HG03039 (cell line): ENCODE measurements at regions not wholly inside any gene's neighbourhood (a gene's known extent, or its start where the extent isn't known, plus 50 kb on each side); places are given as distances from the start of the nearest gene placed in this dataset.

Experiments used
- ATAC-seq: cut with Tn5 transposase; IDR thresholded peaks from one replicate; pipeline ENCODE4 v1.9.1; 2021; ENCODE audit warnings: mild to moderate bottlenecking, moderate library complexity; ENCODE audit not compliant: unreplicated experiment

DNA sequence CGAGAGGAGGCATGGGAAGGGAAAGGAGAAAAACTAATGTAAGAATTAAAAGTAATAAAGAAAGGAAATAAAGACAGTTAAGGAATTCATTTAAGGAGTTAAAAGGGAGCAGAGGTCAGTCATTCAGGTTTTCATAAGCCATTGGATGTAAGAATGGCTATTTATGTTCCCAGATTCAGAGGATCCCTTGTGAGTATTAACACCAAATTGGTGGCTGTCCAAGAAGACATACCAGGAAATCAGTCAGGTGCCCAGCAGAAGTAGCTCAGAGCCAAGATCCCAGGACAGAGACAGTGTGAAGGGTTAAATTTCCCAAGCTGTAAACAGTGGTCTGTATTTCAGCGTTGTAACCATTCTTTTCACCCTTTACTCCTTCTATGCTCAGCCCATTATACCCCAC is 550.4 kb downstream of the BCL11A start:
- ATAC-seq, result no peak

- ATAC-seq, result no peak
These were observed 551.1 kb downstream of the BCL11A start for GRCh38 chr2:60002183-60002867.

- ATAC-seq, result no peak
These were observed 552.8 kb downstream of the BCL11A start for GRCh38 chr2:60000686-60001085.

GRCh38 chr2:59998324-59998723 is 555.1 kb downstream of the BCL11A start:
- no peak for ATAC-seq

DNA sequence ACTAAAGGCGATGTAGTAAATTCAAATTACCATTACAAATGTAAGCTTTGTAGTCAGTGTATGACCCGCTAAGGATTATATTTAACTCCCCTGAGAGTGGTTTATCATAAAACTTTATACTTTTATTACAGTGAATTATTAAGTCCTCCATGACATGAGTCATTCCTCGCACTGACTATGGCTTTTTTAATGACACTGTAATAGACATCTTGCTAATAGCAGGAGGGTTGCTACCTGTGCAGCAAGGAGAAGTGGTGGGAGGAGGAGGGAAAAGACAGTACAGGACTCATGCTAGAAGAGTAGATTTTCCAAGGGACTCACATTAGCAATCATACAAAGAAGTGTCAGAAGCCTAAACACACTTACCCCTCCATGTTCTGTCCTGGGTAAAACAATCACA is 556.1 kb downstream of the BCL11A start:
- no peak for ATAC-seq

- ATAC-seq, result no peak
These were observed 556.6 kb downstream of the BCL11A start for GRCh38 chr2:59996855-59997254.

- ATAC-seq, result no peak
These were observed 559.7 kb downstream of the BCL11A start for GRCh38 chr2:59993726-59994125.

DNA sequence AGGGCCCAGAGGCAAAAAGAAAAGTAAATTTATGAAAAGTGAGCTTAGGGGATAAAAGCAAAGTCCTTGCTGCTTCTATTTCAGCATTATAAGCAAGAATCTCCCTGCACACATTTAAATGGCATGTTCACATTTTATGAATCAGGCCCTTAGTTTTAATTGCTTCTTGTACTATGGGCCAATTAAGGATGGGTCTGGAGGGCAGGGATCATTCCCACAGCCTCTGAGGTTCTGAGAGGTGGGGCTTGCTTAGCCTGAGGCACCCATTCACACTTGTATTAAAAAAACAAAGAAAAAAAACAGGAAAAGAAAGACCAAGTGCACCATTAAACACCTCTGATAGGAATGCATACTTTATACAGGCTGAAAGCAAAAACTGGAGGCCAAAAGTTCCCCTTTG is 565.1 kb downstream of the BCL11A start:
- ATAC-seq, result no peak

DNA sequence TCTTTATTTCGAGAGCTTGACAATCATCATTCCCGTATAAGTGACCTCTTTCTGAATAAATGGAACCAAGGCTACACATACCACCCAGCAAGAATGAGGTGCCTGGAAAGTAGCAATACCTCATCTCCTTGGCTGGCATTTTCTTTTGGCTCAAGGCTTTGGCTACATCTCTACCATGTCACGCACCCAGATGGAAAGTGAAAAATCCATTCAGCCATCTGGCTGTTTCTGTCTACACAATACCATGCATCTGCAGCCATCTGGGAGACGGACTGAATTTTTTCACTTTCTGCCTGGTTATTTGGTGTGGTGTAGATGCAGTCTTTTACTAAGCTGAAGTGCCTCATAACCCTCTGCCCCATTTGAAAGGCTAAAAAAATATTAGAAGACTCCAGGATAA is 566.9 kb downstream of the BCL11A start:
- no peak for ATAC-seq

GRCh38 chr2:59985923-59986322 is 567.5 kb downstream of the BCL11A start:
- ATAC-seq, result no peak

DNA sequence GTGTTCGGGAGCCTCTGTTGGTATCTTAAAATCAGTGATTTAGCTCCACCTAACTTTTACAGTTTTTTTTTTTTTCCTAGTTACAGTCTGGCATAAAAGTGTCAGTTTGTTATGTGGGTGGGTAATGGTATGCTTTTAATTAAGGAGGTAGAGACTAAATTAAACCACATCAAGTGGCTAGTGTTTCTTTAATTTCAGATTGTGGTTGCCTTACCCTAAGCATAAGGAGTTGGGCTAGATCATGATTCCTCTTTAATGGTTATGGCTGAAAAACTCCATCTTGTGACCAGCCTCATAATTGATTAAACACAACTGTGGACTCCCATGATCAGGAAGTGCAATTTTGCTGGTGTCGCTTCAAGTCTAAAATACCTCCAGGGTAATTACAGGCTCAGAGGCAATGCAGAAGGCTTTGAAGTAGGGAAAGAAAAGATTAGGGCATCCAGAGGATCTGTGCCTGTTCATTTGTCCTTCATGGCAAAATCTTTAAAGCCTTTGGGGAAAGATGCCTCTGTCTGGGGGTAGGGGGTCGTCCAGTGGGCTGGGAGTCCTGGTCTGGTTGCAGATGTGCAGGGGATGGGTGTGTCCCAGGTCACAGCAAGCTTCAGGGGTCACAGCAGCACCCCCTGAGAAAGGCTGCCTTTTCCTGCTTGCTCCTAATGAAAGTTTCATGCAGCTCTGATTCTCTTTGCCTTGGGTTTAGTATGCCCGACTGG is 579.2 kb downstream of the BCL11A start:
- ATAC-seq, result no peak

GRCh38 chr2:59969161-59969560 is 584.3 kb downstream of the BCL11A start:
- ATAC-seq, result no peak

DNA sequence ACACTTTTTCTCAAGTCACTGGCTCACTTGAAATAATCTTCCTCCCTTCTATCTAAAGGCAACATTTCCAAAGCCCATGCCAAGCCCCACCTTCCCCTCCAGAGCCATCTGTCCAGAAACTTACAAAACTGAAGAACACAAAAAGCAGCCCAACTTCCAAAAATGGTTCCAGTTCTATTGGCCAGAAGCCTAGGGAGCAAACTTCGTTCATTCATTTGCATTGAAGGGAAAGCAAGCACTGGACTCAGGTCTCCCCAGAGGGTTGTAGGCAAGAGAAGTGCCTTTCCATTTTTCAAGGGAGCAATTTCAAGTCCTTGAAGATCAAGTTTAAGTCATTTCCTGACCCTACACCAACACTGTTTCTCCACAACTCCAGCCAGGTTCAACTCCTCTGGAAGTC is 585.0 kb downstream of the BCL11A start:
- no peak for ATAC-seq

DNA sequence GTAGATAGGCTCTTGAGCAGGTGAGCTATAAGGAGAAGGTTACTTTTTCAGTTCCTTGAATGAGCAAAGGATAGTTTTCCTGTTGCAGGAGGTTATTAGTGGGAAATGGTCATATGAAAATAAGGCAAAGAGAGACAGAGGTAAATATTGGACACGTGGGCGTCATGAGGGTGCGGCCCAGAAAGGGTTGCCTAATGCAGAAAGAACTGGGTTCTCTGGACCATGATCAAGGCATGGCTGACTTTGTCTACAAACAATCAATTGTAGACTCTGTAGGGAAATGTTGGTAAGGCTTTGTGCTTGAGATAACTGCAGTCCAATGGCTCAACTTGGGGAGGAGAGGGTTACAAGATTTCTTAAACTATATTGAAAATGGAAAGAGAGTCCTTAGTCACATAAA is 585.8 kb downstream of the BCL11A start:
- no peak for ATAC-seq

GRCh38 chr2:59963157-59963556 is 590.3 kb downstream of the BCL11A start:
- no peak for ATAC-seq

- no peak for ATAC-seq
These were observed 591.7 kb downstream of the BCL11A start for GRCh38 chr2:59961746-59962145.

- no peak for ATAC-seq
These were observed 593.5 kb downstream of the BCL11A start for GRCh38 chr2:59959944-59960343.

DNA sequence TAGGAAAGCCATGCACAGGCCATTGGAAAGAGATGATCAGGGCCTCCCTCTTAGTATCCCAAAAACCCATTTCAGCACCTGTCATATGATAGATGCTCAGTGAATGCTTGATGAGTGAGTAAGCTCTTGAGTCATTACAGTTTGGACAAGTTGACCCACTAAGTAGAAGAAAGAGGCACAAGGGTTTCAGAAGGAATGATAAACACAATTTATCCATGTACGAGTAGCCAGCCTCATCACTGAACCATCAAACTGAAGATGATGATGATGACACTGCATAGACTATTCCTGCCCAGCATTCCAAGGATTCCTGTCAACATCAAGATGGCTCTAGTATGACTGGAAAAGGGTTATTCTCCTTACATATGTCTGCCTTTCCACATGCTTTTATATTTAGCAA is 596.0 kb downstream of the BCL11A start:
- ATAC-seq, result no peak

GRCh38 chr2:59956981-59957380 is 596.5 kb downstream of the BCL11A start:
- no peak for ATAC-seq

DNA sequence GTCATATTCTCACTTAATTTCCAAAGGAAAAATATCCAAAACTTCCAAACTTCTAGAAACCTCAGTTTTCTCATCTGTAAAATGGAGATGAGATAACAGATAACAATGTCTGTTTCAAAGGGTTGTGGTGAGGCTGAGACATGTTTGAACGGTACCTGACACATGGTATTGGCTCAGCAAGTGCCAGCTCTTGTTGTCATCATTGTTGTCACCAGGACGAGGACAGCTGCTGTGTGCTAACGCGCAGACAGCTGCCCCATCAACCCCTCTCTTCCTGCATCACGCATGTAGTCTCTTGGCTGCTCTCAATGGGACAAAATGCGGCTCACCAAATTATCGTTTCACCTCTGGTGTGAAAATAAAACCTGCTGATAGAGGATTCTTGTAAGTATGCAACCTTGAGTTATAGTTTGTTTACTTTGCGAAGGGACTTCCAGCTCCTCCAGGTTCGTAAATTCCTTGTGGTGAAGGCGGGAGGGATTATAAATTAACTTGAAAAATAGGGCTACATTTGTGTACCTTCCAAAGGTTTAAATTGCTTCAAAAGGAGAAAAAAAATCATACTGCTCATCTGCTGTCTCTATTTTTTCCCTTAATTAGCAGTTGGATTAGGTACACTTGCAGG is 605.4 kb downstream of the BCL11A start:
- no peak for ATAC-seq

DNA sequence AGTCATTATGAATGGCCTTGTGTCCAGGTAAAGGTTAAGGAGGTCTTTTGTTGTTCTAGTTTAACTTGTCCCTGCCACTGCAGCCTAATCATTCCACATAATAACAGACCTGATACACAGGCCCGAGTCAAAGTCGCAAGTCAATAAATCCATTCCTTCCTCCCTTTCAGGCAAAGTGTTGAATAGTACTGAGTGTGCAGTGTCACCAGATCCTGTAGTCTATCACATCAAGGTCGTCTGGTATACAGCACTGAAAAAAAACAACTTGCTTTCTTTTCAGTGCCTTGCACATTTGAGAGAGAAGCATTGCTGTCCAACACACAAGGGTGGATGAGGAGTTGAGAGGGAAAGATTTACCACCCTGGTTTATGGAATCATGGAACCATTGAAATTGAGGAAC is 606.2 kb downstream of the BCL11A start:
- ATAC-seq, result no peak

DNA sequence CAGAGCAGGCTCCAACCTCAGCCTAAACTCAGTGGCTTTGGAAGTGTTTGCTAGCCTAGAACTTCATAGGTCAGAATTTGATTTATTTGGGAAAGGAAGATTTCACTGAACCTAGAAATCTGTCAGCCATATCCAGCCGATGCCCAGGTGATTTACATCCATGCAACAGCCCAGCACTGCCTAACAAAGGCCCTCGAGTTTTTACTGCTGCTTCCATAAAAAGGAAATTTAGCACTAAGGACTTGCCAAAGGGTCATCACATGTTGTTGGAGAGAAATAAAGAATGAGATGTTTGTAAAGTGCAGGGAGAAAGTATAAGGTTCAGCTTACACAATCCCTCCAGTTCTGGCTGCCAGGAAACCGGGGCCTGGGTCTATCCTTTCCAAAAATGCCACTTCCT is 614.2 kb downstream of the BCL11A start:
- no peak for ATAC-seq
